Activated naive CD4-positive, alpha-beta T cell (primary cell): ENCODE measurements at regions not wholly inside any gene's neighbourhood (a gene's known extent, or its start where the extent isn't known, plus 50 kb on each side); places are given as distances from the start of the nearest gene placed in this dataset.

Experiments used
- DNase-seq, 4 experiments: peaks; one replicate each; lab custom pipeline; 2025; lab: John Stamatoyannopoulos, UW

GRCh38 chr15:70556151-70556741, 207.1 kb downstream of the UACA start:
- no peak for DNase-seq

- DNase-seq, result no peak
Observed at GRCh38 chr15:70555713-70556112, 207.6 kb downstream of the UACA start.

GRCh38 chr15:70547846-70548487, 215.4 kb downstream of the UACA start:
- DNase-seq, result no peak

- no peak for DNase-seq
Observed at GRCh38 chr15:70545526-70545925, 217.8 kb downstream of the UACA start.

GRCh38 chr15:70541511-70541910, 221.8 kb downstream of the UACA start:
- DNase-seq, result no peak

- DNase-seq, result no peak
Observed at GRCh38 chr15:70539912-70540530, 223.3 kb downstream of the UACA start.

- DNase-seq, result no peak
Observed at GRCh38 chr15:70539409-70539808, 223.9 kb downstream of the UACA start.

- no peak for DNase-seq
Observed at GRCh38 chr15:70538278-70538677, 225.1 kb downstream of the UACA start.

GRCh38 chr15:70535955-70536338, 227.4 kb downstream of the UACA start:
- DNase-seq, result no peak

- peak in 1 of 4 experiments; percentile 49 for DNase-seq
Observed at GRCh38 chr15:70535071-70535954, 228.0 kb downstream of the UACA start.

GRCh38 chr15:70533931-70534742, 229.2 kb downstream of the UACA start:
- no peak for DNase-seq

GRCh38 chr15:70532531-70533186, 230.7 kb downstream of the UACA start:
- no peak for DNase-seq

- DNase-seq, result no peak
Observed at GRCh38 chr15:70531576-70531975, 231.8 kb downstream of the UACA start.

GRCh38 chr15:70530906-70531305, 232.5 kb downstream of the UACA start:
- DNase-seq, result no peak

GRCh38 chr15:70530503-70530902, 232.9 kb downstream of the UACA start:
- DNase-seq, result no peak

- no peak for DNase-seq
Observed at GRCh38 chr15:70530017-70530499, 233.3 kb downstream of the UACA start.

- DNase-seq, result no peak
Observed at GRCh38 chr15:70528816-70529215, 234.5 kb downstream of the UACA start.

GRCh38 chr15:70528270-70528706, 235.1 kb downstream of the UACA start:
- DNase-seq, result peak in 2 of 4 experiments; percentile 18 to 24

GRCh38 chr15:70526974-70527325, 236.4 kb downstream of the UACA start:
- no peak for DNase-seq

GRCh38 chr15:70526221-70526973, 237.0 kb downstream of the UACA start:
- DNase-seq, result no peak
